ENCODE measurements at regions not wholly inside any gene's neighbourhood (a gene's known extent, or its start where the extent isn't known, plus 50 kb on each side); places are given as distances from the start of the nearest gene placed in this dataset.

DNA sequence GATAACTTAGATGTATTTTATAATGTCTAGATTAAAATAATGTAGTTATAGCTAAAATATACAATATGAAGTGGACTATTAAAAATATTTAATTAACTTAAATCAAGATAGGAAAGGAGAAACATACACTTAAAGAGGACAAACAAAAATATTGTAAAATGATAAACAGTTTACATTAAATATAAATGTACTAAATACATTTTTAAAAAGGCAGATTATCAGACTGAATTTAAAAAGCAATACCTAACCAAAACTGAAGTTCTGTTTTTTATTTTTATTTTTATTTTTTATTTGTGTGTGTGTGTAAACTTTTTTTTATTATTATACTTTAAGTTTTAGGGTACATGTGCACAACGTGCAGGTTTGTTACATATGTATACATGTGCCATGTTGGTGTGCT, 811.6 kb upstream of the INTU start:
- TF ChIP-seq, protein P1, sequence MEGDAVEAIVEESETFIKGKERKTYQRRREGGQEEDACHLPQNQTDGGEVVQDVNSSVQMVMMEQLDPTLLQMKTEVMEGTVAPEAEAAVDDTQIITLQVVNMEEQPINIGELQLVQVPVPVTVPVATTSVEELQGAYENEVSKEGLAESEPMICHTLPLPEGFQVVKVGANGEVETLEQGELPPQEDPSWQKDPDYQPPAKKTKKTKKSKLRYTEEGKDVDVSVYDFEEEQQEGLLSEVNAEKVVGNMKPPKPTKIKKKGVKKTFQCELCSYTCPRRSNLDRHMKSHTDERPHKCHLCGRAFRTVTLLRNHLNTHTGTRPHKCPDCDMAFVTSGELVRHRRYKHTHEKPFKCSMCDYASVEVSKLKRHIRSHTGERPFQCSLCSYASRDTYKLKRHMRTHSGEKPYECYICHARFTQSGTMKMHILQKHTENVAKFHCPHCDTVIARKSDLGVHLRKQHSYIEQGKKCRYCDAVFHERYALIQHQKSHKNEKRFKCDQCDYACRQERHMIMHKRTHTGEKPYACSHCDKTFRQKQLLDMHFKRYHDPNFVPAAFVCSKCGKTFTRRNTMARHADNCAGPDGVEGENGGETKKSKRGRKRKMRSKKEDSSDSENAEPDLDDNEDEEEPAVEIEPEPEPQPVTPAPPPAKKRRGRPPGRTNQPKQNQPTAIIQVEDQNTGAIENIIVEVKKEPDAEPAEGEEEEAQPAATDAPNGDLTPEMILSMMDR (IDR thresholded peaks at IDR 0.05): no peak
- no peak for TF ChIP-seq POLR2A (IDR thresholded peaks at IDR 0.05)

All from lower leg skin (tissue), 3 donors.